ENCODE measurements at regions not wholly inside any gene's neighbourhood (a gene's known extent, or its start where the extent isn't known, plus 50 kb on each side); places are given as distances from the start of the nearest gene placed in this dataset.

GRCh38 chr5:5078009-5078897 lies 61.9 kb upstream of the ADAMTS16 start:
- TF ChIP-seq CTCF (IDR thresholded peaks at IDR 0.05) (no peak), POLR2AphosphoS5 (IDR thresholded peaks at IDR 0.05) (no peak), EP300 (IDR thresholded peaks at IDR 0.05) (no peak), POLR2A (IDR thresholded peaks at IDR 0.05) (no peak)
- H3K4me1 ChIP-seq = no peaks in the 10 kb centered on the region
- H3K4me3 ChIP-seq = no peak overlapping the region
- WGBS, 2 donors (ENCODE audit: low coverage in 1 of 2) = 47 to 54% methylated on average over 7 to 8 of the region's 9 CpGs
- H3K27me3 ChIP-seq = no peaks in the 10 kb centered on the region
- H3K27ac ChIP-seq = no peak overlapping the region
- no peaks in the 10 kb centered on the region for H3K9me3 ChIP-seq
- no peaks in the 10 kb centered on the region for H3K36me3 ChIP-seq
- ATAC-seq = no peak

GRCh38 chr5:5079876-5080275 lies 60.3 kb upstream of the ADAMTS16 start:
- 84 to 90% methylated on average over 3 to 4 of the region's 5 CpGs for WGBS, 2 donors (ENCODE audit: low coverage in 1 of 2)
- H3K9me3 ChIP-seq = no peaks in the 10 kb centered on the region
- no peak overlapping the region for H3K4me3 ChIP-seq
- H3K4me1 ChIP-seq = no peaks in the 10 kb centered on the region
- no peak for TF ChIP-seq EP300 (IDR thresholded peaks at IDR 0.05)
- no peak for TF ChIP-seq POLR2A (IDR thresholded peaks at IDR 0.05)
- no peak for TF ChIP-seq POLR2AphosphoS5 (IDR thresholded peaks at IDR 0.05)
- TF ChIP-seq CTCF (IDR thresholded peaks at IDR 0.05) = no peak
- no peak for ATAC-seq
- no peaks in the 10 kb centered on the region for H3K36me3 ChIP-seq
- no peaks in the 10 kb centered on the region for H3K27me3 ChIP-seq
- no peak overlapping the region for H3K27ac ChIP-seq

- H3K9me3 ChIP-seq = no peaks in the 10 kb centered on the region
- no peak for ATAC-seq
- 69% methylated on average over 5 of the region's 5 CpGs; no CpG with 5 or more reads in 1 of the 2 donors for WGBS, 2 donors (ENCODE audit: low coverage in 1 of 2)
These were observed 59.3 kb upstream of the ADAMTS16 start for GRCh38 chr5:5080790-5081189.

GRCh38 chr5:5085381-5085780 lies 54.7 kb upstream of the ADAMTS16 start:
- Histone ChIP-seq H3K9me3 (no peaks in the 10 kb centered on the region), H3K27me3 (no peaks in the 10 kb centered on the region), H3K36me3 (no peaks in the 10 kb centered on the region), H3K4me3 (no peak overlapping the region), H3K27ac (no peak overlapping the region), H3K4me1 (no peaks in the 10 kb centered on the region)
- WGBS, 2 donors (ENCODE audit: low coverage in 1 of 2) = 13 to 18% methylated on average over 1 of the region's 1 CpG
- ATAC-seq = no peak
- TF ChIP-seq CTCF (IDR thresholded peaks at IDR 0.05) = no peak
- no peak for TF ChIP-seq POLR2AphosphoS5 (IDR thresholded peaks at IDR 0.05)
- no peak for TF ChIP-seq POLR2A (IDR thresholded peaks at IDR 0.05)
- TF ChIP-seq EP300 (IDR thresholded peaks at IDR 0.05) = no peak

More at GRCh38 chr5:5080790-5081189, 59.3 kb upstream of the ADAMTS16 start:
- Histone ChIP-seq H3K27me3 (no peaks in the 10 kb centered on the region), H3K36me3 (no peaks in the 10 kb centered on the region), H3K4me1 (no peaks in the 10 kb centered on the region), H3K27ac (no peak overlapping the region), H3K4me3 (no peak overlapping the region)
- TF ChIP-seq CTCF (IDR thresholded peaks at IDR 0.05) (no peak), POLR2AphosphoS5 (IDR thresholded peaks at IDR 0.05) (no peak), EP300 (IDR thresholded peaks at IDR 0.05) (no peak), POLR2A (IDR thresholded peaks at IDR 0.05) (no peak)
